Lower lobe of right lung (tissue), 2 donors: ENCODE measurements at regions not wholly inside any gene's neighbourhood (a gene's known extent, or its start where the extent isn't known, plus 50 kb on each side); places are given as distances from the start of the nearest gene placed in this dataset.
"Not testable (repeated sequence)": the region's sequence is repeated elsewhere in the genome, so short reads cannot be mapped to it uniquely, and the experiment has no call there.

Source experiments
- ATAC-seq, 2 donors: fragments of 200-7000 bp; cut with Tn5 transposase; one replicate each; pipeline ENCODE4 v1.9.1; 2020 to 2022; ENCODE audit warnings: mild to moderate bottlenecking in 2 of 2, moderate library complexity in 2 of 2
- DNase-seq: peaks from one replicate; pipeline ENCODE4 v3.0.0-alpha.2; 2020
- H3K27ac ChIP-seq: fragments of 200-600 bp; one replicate; pipeline ENCODE4 v1.8.0; 2022
- H3K27me3 ChIP-seq: fragments of 200-600 bp; one replicate; pipeline ENCODE4 v1.8.0; 2022; ENCODE audit warnings: low read depth
- H3K36me3 ChIP-seq: fragments of 200-600 bp; one replicate; pipeline ENCODE4 v1.8.0; 2022; ENCODE audit warnings: mild to moderate bottlenecking
- H3K4me1 ChIP-seq: fragments of 200-600 bp; one replicate; pipeline ENCODE4 v1.8.0; 2022
- H3K4me3 ChIP-seq: fragments of 200-600 bp; one replicate; pipeline ENCODE4 v1.8.0; 2022; ENCODE audit warnings: mild to moderate bottlenecking
- H3K9me3 ChIP-seq: fragments of 200-600 bp; one replicate; pipeline ENCODE4 v1.8.0; 2022
- intact Hi-C: fragments of 100-400 bp; cut with DNase I; formaldehyde crosslinking; loops from one replicate; pipeline ENCODE4 v1.11.0; 2022
- TF ChIP-seq, protein P1 (sequence below): fragments of 200-600 bp; IDR thresholded peaks from one replicate; pipeline ENCODE4 v1.8.0; 2022; ENCODE audit warnings: antibody characterized with exemption, mild to moderate bottlenecking
- donor health status: DM: no; HTN: yes; CAD: no; lungs with severe emphysema.

DNA sequence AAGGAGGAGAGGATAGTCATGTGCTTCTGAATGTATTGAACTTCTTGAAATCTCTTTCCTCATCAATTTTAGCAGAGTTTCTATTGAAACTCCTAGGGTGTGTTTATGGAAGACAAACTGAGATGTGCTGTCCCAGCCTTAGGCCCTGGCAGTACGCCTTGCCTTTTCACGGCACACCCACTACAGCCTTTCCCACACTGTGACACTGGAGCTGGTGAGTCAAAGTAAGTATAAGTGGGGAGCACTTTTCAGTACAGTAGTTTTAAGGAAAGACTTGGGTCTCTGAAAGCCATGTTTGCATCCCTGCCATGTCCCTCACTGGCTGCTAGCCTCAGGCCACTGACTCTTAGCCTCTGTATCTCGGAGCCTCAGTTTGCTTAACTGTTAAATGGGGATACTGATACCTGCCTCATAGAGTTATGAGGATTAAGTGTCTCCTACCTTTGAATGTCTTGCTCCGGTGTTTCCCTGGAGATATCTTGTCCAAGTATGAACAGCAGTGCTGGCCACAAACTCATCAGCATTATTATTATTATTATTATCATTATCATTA lies 144.7 kb upstream of the CRHR1 start:
- Histone ChIP-seq H3K36me3 (peaks cover 25% of the 10 kb centered on the region), H3K9me3 (no peaks in the 10 kb centered on the region), H3K27ac (no peak overlapping the region), H3K4me3 (no peak overlapping the region), H3K4me1 (no peaks in the 10 kb centered on the region), H3K27me3 (no peaks in the 10 kb centered on the region)
- ATAC-seq (no peak), DNase-seq (no peak)
- intact Hi-C loops = no loop called here
- TF ChIP-seq, protein P1, sequence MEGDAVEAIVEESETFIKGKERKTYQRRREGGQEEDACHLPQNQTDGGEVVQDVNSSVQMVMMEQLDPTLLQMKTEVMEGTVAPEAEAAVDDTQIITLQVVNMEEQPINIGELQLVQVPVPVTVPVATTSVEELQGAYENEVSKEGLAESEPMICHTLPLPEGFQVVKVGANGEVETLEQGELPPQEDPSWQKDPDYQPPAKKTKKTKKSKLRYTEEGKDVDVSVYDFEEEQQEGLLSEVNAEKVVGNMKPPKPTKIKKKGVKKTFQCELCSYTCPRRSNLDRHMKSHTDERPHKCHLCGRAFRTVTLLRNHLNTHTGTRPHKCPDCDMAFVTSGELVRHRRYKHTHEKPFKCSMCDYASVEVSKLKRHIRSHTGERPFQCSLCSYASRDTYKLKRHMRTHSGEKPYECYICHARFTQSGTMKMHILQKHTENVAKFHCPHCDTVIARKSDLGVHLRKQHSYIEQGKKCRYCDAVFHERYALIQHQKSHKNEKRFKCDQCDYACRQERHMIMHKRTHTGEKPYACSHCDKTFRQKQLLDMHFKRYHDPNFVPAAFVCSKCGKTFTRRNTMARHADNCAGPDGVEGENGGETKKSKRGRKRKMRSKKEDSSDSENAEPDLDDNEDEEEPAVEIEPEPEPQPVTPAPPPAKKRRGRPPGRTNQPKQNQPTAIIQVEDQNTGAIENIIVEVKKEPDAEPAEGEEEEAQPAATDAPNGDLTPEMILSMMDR = no peak

DNA sequence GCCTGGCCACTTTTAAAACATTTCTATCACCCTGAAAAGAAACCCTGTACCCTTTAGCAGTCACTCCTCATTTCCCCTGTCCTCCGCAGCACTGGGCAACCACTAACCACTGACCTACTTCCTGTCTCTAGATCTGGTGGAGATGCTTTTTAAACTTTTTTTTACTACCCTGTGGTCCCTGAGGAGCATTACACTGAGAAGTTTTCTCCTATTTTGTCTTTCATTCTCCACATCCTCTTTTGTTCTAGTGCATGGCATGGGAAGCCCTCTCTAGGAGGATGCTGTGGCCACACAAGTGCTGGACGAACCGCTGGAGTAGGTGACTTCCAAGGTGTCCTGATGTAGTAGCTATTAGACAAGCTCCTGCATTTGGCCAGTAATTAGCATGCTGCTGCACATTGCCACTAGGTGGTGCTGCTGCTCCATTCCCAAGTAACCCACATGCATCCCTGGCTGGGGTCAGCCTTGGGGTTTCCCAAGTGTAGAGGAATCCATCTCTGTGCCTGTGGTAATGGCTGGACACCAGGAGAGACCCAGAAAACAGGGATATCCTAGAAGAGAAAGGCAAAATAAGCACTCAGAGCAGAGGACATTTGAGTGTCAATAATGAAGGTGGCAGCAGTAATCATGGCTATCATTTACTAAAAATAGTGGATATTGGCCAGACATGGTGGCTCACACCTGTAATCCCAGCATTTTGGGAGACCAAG lies 143.8 kb upstream of the CRHR1 start:
- DNase-seq (peak; percentile 67), ATAC-seq (peak; percentile 86 to 90)
- Histone ChIP-seq H3K27ac (no peak overlapping the region), H3K4me1 (no peaks in the 10 kb centered on the region), H3K27me3 (no peaks in the 10 kb centered on the region), H3K9me3 (no peaks in the 10 kb centered on the region), H3K36me3 (peaks cover 25% of the 10 kb centered on the region), H3K4me3 (no peak overlapping the region)
- TF ChIP-seq, protein P1 = peak; percentile 92
- intact Hi-C loops = loop anchor here (5.0 kb wide), 1 partner anchor 192 kb away; no protein-coding TSS in a partner anchor

DNA sequence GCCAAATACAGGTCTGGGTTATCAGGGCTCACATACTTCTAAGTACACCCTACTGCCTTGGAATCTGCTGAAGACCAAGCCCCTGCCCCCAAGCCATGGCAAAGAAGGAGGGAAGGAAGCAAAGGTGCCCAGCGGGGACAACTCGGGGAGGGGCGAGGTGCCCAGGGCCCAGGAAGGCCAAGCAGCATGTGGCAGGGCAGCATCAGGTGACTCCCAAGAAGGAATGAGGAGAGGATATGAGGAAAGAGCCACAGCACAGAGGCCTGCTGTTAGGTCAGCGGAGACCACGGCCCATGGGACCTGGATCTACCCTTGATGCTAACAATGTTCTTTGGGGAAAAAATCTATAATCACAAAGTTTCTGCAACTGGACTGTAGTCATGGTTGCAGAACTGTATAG lies 142.6 kb upstream of the CRHR1 start:
- TF ChIP-seq, protein P1 = no peak
- Histone ChIP-seq H3K27me3 (no peaks in the 10 kb centered on the region), H3K36me3 (peaks cover 15% of the 10 kb centered on the region), H3K4me3 (no peak overlapping the region), H3K27ac (no peak overlapping the region), H3K4me1 (no peaks in the 10 kb centered on the region), H3K9me3 (no peaks in the 10 kb centered on the region)
- intact Hi-C loops = loop anchor here (5.0 kb wide), 1 partner anchor 191 kb away; no protein-coding TSS in a partner anchor
- ATAC-seq = peak in 1 of 2 donors; percentile 7
- DNase-seq = no peak

DNA sequence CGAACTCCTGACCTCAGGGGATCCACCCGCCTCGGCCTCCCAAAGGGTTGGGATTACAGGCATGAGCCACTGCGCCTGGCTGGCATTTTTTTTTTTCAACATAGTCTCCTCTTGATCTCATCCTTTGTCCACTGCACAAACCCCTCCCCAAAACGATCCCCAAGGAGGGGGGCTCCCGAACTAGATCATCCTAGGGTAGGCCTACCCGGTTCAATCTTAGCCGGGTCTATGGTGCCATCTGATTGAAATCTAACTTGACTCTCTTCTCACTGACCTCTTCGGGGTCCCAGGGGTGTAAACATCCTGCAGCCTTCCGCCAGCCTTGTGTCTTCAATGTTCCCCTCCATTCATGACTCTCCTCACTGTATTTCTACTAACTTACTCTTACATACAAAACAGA lies 140.5 kb upstream of the CRHR1 start:
- Histone ChIP-seq H3K27me3 (peaks cover under 1% of the 10 kb centered on the region), H3K36me3 (no peaks in the 10 kb centered on the region), H3K4me3 (no peak overlapping the region), H3K4me1 (no peaks in the 10 kb centered on the region), H3K9me3 (no peaks in the 10 kb centered on the region), H3K27ac (no peak overlapping the region)
- DNase-seq (no peak), ATAC-seq (no peak)
- TF ChIP-seq, protein P1 = no peak
- intact Hi-C loops = loop anchor here (5.0 kb wide), 1 partner anchor 189 kb away; no protein-coding TSS in a partner anchor

DNA sequence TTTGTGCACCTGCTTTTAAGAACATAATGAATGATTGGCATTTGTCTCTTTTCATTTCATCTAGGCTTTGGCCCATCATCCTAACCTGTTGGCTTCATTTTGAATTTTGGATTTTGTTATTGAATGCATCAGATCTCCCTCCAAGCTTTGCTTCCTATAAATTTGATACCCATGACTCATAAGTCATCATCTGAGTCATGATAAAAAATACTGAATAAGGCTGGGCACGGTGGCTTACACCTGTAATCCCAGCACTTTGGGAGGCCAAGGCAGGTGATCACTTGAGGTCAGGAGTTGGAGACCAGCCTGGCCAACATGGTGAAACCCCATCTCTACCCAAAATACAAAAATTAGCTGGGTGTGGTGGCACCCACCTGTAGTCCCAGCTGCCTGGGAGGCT lies 139.5 kb upstream of the CRHR1 start:
- not testable (repeated sequence) for H3K36me3 ChIP-seq

DNA sequence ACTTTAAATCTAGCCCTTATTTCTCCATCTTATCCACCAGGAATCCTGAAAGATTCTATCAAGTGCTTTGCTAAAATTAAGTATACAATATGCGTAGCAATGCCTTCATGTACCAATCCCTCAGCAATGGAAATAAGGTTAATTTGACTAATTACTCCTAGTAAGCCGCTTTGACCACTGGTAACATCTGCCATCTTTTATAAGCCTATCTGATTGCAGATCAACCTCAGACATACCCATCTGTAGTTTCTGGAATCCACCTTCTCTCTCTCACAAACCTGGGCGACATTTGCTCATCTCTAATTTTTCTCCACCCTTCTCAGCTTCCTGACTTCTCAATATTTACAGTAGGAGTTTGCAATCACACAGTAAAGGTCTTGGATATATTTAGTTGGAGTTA lies 138.8 kb upstream of the CRHR1 start:
- TF ChIP-seq, protein P1 = no peak
- ATAC-seq (no peak), DNase-seq (no peak)
- intact Hi-C loops = no loop called here
- Histone ChIP-seq H3K4me1 (no peaks in the 10 kb centered on the region), H3K27ac (no peak overlapping the region), H3K4me3 (no peak overlapping the region), H3K36me3 (no peaks in the 10 kb centered on the region), H3K9me3 (no peaks in the 10 kb centered on the region), H3K27me3 (peaks cover 7% of the 10 kb centered on the region)

More for the DNA sequence above, 139.5 kb upstream of the CRHR1 start:
- DNase-seq, H3K4me3 ChIP-seq, ATAC-seq, H3K9me3 ChIP-seq, H3K4me1 ChIP-seq, H3K27me3 ChIP-seq, H3K27ac ChIP-seq: not testable (repeated sequence)
- intact Hi-C loops = loop anchor here (5.0 kb wide), 1 partner anchor 188 kb away; no protein-coding TSS in a partner anchor
